ENCODE measurements at regions not wholly inside any gene's neighbourhood (a gene's known extent, or its start where the extent isn't known, plus 50 kb on each side); places are given as distances from the start of the nearest gene placed in this dataset.

DNA sequence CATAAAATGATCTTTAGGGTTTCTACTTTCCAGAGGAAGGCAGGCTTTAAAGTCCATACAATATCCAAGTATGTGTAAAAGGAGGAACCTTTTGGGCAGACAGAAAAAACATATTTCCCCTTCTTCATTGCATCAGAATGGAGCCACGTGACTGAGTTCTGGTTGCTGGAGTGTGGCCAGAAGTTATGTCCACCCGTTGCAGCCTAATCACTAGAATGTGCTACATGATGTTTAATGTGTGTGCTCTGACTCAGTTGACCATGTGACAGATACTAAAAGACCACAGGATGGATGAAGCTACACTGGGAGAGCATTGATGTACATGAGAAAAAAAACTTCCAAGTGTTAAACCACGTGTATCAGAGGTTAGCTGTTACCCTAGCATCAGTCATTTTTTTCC is 460.9 kb downstream of the RIT2 start:
- dilution Hi-C loops (cut with MboI; ENCODE audit: extremely low pct_ligation_motif_present, low sequenced_read_pairs): no loop called here
- POLR2A ChIA-PET: no interaction called here
- CTCF ChIA-PET: no interaction called here

DNA sequence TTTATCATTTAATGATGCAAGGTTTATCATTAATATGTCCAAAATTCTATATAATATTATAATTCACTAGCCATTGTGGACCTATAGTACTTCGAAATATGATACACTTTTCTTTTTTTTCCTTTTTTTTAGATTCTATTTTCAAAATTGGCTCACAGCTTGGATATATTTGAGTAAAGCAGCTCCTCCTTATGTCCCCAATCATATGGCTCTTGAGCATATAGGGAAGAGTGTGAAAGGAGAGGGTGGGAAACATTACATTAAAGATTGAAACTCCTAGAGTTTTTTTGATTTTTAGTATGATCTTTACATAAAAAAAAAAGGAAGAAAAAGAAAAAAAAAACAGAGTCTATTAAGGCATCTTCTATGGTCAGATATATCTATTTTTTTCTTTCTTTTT is 457.9 kb downstream of the RIT2 start:
- CTCF ChIA-PET: no interaction called here
- DNase-seq (ENCODE audit: low read depth, low spot score): no peak
- no peak overlapping the region for H2AFZ ChIP-seq (ENCODE audit: low read depth, low read length)
- no peak overlapping the region for H3K4me3 ChIP-seq (replicated peaks in 1 of 3; ENCODE audit: insufficient read depth in 1 of 3, low read depth in 1 of 3, low read length in 3 of 3)
- no peak overlapping the region for H3K9ac ChIP-seq (replicated peaks; ENCODE audit: extremely low read depth, insufficient read depth, low read length)
- H3K4me1 ChIP-seq (ENCODE audit: control insufficient read depth, extremely low read depth, insufficient read depth, low read length): no peaks in the 10 kb centered on the region
- no TSS peak for BruUV-seq (replicated peaks)
- no peaks in the 10 kb centered on the region for H4K20me1 ChIP-seq (replicated peaks; ENCODE audit: control insufficient read depth, extremely low read depth, insufficient read depth, low read length)
- FAIRE-seq: no peak
- H3K9me3 ChIP-seq (replicated peaks; ENCODE audit: control insufficient read depth, insufficient read depth, low read length): no peaks in the 10 kb centered on the region
- H3K27ac ChIP-seq (ENCODE audit: insufficient read depth, low read depth, low read length): no peak overlapping the region
- dilution Hi-C loops (cut with MboI; ENCODE audit: extremely low pct_ligation_motif_present, low sequenced_read_pairs): no loop called here
- no peaks in the 10 kb centered on the region for H3K27me3 ChIP-seq (ENCODE audit: control insufficient read depth in 2 of 2, insufficient read depth in 2 of 2, low read length in 2 of 2)
- TF ChIP-seq GATA2 (IDR thresholded peaks at IDR 0.05; ENCODE audit: insufficient read depth, insufficient read length, low read depth, low read length): no peak
- TF ChIP-seq, protein P1, sequence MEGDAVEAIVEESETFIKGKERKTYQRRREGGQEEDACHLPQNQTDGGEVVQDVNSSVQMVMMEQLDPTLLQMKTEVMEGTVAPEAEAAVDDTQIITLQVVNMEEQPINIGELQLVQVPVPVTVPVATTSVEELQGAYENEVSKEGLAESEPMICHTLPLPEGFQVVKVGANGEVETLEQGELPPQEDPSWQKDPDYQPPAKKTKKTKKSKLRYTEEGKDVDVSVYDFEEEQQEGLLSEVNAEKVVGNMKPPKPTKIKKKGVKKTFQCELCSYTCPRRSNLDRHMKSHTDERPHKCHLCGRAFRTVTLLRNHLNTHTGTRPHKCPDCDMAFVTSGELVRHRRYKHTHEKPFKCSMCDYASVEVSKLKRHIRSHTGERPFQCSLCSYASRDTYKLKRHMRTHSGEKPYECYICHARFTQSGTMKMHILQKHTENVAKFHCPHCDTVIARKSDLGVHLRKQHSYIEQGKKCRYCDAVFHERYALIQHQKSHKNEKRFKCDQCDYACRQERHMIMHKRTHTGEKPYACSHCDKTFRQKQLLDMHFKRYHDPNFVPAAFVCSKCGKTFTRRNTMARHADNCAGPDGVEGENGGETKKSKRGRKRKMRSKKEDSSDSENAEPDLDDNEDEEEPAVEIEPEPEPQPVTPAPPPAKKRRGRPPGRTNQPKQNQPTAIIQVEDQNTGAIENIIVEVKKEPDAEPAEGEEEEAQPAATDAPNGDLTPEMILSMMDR (IDR thresholded peaks at IDR 0.05; ENCODE audit: extremely low read depth in 1 of 2, insufficient read depth in 1 of 2, low read depth in 1 of 2, low read length in 2 of 2): no peak
- intact Hi-C loops (cut with micrococcal nuclease): no loop called here
- no peaks in the 10 kb centered on the region for H3K79me2 ChIP-seq (ENCODE audit: control insufficient read depth, insufficient read depth, low read length)
- no peak overlapping the region for H3K4me2 ChIP-seq (ENCODE audit: insufficient read depth, low read length)
- POLR2A ChIA-PET: no interaction called here
- H3K9me1 ChIP-seq (replicated peaks; ENCODE audit: control insufficient read depth, extremely low read depth, insufficient read depth, low read length): no peaks in the 10 kb centered on the region
- H3K36me3 ChIP-seq (ENCODE audit: control insufficient read depth in 2 of 2, extremely low read depth in 1 of 2, insufficient read depth in 2 of 2, low read length in 2 of 2): no peaks in the 10 kb centered on the region

More for the DNA sequence above, 460.9 kb downstream of the RIT2 start:
- H3K36me3 ChIP-seq (ENCODE audit: control insufficient read depth in 2 of 2, extremely low read depth in 1 of 2, insufficient read depth in 2 of 2, low read length in 2 of 2): no peaks in the 10 kb centered on the region
- H3K4me1 ChIP-seq (ENCODE audit: control insufficient read depth, extremely low read depth, insufficient read depth, low read length): peaks cover 7% of the 10 kb centered on the region
- H3K9ac ChIP-seq (replicated peaks; ENCODE audit: extremely low read depth, insufficient read depth, low read length): no peak overlapping the region
- no peak for TF ChIP-seq MYC (IDR thresholded peaks at IDR 0.05; ENCODE audit: low read depth, low read length)
- TF ChIP-seq, protein P2, sequence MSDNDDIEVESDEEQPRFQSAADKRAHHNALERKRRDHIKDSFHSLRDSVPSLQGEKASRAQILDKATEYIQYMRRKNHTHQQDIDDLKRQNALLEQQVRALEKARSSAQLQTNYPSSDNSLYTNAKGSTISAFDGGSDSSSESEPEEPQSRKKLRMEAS (IDR thresholded peaks at IDR 0.05; ENCODE audit: insufficient read depth, insufficient read length): no peak
- no peak for TF ChIP-seq EZH2 (IDR thresholded peaks at IDR 0.05; ENCODE audit: borderline replicate concordance, low read depth, low read length, severe bottlenecking)
- BruUV-seq (replicated peaks): no TSS peak
- no peak overlapping the region for H2AFZ ChIP-seq (ENCODE audit: low read depth, low read length)
- H3K4me2 ChIP-seq (ENCODE audit: insufficient read depth, low read length): no peak overlapping the region
- DNase-seq (ENCODE audit: low read depth, low spot score) (no peak), FAIRE-seq (no peak)
- no peaks in the 10 kb centered on the region for H3K27me3 ChIP-seq (ENCODE audit: control insufficient read depth in 2 of 2, insufficient read depth in 2 of 2, low read length in 2 of 2)
- no peaks in the 10 kb centered on the region for H3K79me2 ChIP-seq (ENCODE audit: control insufficient read depth, insufficient read depth, low read length)
- H3K9me3 ChIP-seq (replicated peaks; ENCODE audit: control insufficient read depth, insufficient read depth, low read length): no peaks in the 10 kb centered on the region
- H3K27ac ChIP-seq (ENCODE audit: insufficient read depth, low read depth, low read length): no peak overlapping the region
- intact Hi-C loops (cut with micrococcal nuclease): no loop called here
- H3K4me3 ChIP-seq (replicated peaks in 1 of 3; ENCODE audit: insufficient read depth in 1 of 3, low read depth in 1 of 3, low read length in 3 of 3): no peak overlapping the region
- H4K20me1 ChIP-seq (replicated peaks; ENCODE audit: control insufficient read depth, extremely low read depth, insufficient read depth, low read length): no peaks in the 10 kb centered on the region
- H3K9me1 ChIP-seq (replicated peaks; ENCODE audit: control insufficient read depth, extremely low read depth, insufficient read depth, low read length): no peaks in the 10 kb centered on the region

Data from endothelial cell of umbilical vein (primary cell).